Panc1 (cell line): ENCODE measurements at regions not wholly inside any gene's neighbourhood (a gene's known extent, or its start where the extent isn't known, plus 50 kb on each side); places are given as distances from the start of the nearest gene placed in this dataset.

Experiments
- POLR2AphosphoS5 ChIP-seq: IDR thresholded peaks from 2 replicates; pipeline ENCODE4 v1.6.1; 2012; ENCODE audit warnings: mild to moderate bottlenecking, low read depth, low read length, moderate library complexity
- TF ChIP-seq, protein P1 (sequence below): fragments of 450-650 bp; IDR thresholded peaks from 2 replicates; pipeline ENCODE4 v1.5.1; 2017; ENCODE audit warnings: mild to moderate bottlenecking

DNA sequence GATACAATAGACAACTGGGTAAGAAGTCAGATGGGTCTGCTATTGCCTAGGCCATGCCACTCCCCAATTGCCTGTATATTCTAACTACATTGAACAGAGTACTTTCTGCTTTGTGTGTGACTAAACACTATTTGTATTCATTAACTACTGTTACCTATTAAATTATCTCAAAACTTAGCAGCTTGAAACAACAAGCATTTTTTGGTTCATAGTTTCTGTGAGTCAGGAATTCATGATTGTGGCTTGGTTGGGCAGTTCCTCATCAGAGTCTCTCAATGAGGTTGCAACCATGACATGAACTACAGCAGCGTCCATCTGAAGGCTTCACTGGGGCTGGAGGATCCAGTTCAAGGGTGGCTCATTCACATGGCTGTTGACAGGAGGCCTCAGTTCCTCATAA, 205.7 kb downstream of the EN1 start:
- TF ChIP-seq, protein P1, sequence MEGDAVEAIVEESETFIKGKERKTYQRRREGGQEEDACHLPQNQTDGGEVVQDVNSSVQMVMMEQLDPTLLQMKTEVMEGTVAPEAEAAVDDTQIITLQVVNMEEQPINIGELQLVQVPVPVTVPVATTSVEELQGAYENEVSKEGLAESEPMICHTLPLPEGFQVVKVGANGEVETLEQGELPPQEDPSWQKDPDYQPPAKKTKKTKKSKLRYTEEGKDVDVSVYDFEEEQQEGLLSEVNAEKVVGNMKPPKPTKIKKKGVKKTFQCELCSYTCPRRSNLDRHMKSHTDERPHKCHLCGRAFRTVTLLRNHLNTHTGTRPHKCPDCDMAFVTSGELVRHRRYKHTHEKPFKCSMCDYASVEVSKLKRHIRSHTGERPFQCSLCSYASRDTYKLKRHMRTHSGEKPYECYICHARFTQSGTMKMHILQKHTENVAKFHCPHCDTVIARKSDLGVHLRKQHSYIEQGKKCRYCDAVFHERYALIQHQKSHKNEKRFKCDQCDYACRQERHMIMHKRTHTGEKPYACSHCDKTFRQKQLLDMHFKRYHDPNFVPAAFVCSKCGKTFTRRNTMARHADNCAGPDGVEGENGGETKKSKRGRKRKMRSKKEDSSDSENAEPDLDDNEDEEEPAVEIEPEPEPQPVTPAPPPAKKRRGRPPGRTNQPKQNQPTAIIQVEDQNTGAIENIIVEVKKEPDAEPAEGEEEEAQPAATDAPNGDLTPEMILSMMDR: no peak
- no peak for TF ChIP-seq POLR2AphosphoS5
